ENCODE measurements at regions not wholly inside any gene's neighbourhood (a gene's known extent, or its start where the extent isn't known, plus 50 kb on each side); places are given as distances from the start of the nearest gene placed in this dataset.

DNA sequence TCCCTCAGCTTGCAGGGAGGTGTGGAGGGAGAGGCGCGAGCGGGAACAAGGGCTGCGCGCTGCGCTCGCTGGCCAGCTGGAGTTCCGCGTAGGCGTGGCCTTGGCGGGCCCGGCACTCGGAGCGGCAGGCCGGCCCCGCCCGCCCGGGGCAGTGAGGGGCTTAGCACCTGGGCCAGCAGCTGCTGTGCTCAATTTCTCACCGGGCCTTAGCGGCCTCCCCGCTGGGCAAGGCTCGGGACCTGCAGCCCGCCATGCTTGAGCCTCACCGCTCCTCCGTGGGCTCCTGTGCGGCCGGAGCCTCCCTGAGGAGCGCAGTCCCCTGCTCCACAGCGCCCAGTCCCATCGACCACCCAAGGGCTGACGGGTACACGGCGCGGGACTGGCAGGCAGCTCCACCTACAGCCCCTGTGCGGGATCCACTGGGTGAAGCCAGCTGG, 1516.4 kb downstream of the EFNA5 start:
- no peak overlapping the region for H3K27ac ChIP-seq (ENCODE audit: insufficient read length, low read depth, low read length)
- H3K14ac ChIP-seq (ENCODE audit: insufficient read depth, low read length): no peak overlapping the region
- H2BK5ac ChIP-seq (ENCODE audit: insufficient read length, low read length): no peak overlapping the region
- no peak overlapping the region for H2BK12ac ChIP-seq (ENCODE audit: insufficient read length, low read depth, low read length)
- H3K56ac ChIP-seq (ENCODE audit: insufficient read length, low read depth, low read length): no peak overlapping the region
- no peak overlapping the region for H4K91ac ChIP-seq (ENCODE audit: insufficient read length, low read depth, low read length)
- no peak overlapping the region for H4K8ac ChIP-seq (replicated peaks; ENCODE audit: insufficient read length, low read depth, low read length)
- no peaks in the 10 kb centered on the region for H3K4me1 ChIP-seq (ENCODE audit: insufficient read depth, low read length)
- no peak overlapping the region for H3T11ph ChIP-seq (ENCODE audit: low read length)
- H4K5ac ChIP-seq (ENCODE audit: insufficient read length, low read depth, low read length): no peak overlapping the region
- no peak overlapping the region for H2AK5ac ChIP-seq (ENCODE audit: insufficient read length, low read length)
- peaks cover 0 to 4% of the 10 kb centered on the region in 2 experiments; a peak in 2 of 5 replicates for H3K9me3 Mint-ChIP-seq
- H2AFZ ChIP-seq (ENCODE audit: low read length): no peak overlapping the region
- H3K27ac Mint-ChIP-seq: no peak overlapping the region
- H3K27me3 ChIP-seq (ENCODE audit: insufficient read depth, low read length): no peaks in the 10 kb centered on the region
- no peak overlapping the region for H2BK15ac ChIP-seq (ENCODE audit: low read depth, low read length)
- H3K23ac ChIP-seq (ENCODE audit: insufficient read length, low read depth, low read length): no peak overlapping the region
- H3K4me2 ChIP-seq (ENCODE audit: insufficient read depth, insufficient read length, low read length): no peak overlapping the region
- peaks cover 0 to 6% (median 0%) of the 10 kb centered on the region in 3 experiments; a peak in 3 of 7 replicates for H3K36me3 Mint-ChIP-seq (ENCODE audit: insufficient read depth in 1 of 3, low read depth in 3 of 3)
- H3K4me3 Mint-ChIP-seq: no peak overlapping the region
- no peak overlapping the region for H2BK20ac ChIP-seq (ENCODE audit: low read depth, low read length, poor library complexity, severe bottlenecking)
- no peaks in the 10 kb centered on the region for H3K27me3 Mint-ChIP-seq (ENCODE audit: low read depth)
- no peak overlapping the region for H3K18ac ChIP-seq (ENCODE audit: insufficient read length, low read depth, low read length)
- no peaks in the 10 kb centered on the region for H3K23me2 ChIP-seq (ENCODE audit: insufficient read length, low read depth, low read length, poor library complexity, severe bottlenecking)
- H3K79me1 ChIP-seq (ENCODE audit: insufficient read depth, low read depth, low read length, poor library complexity, severe bottlenecking): no peaks in the 10 kb centered on the region
- no peak overlapping the region for H2BK120ac ChIP-seq (ENCODE audit: low read depth, low read length, poor library complexity, severe bottlenecking)
- H3K4ac ChIP-seq (ENCODE audit: low read depth, low read length): no peak overlapping the region
- DNase-seq: peak; percentile 80
- H3K4me1 Mint-ChIP-seq: peaks cover 4 to 9% of the 10 kb centered on the region in 2 experiments
- H3K9ac ChIP-seq (ENCODE audit: extremely low read depth, insufficient read length, low read length): no peak overlapping the region
- H3K79me2 ChIP-seq (ENCODE audit: insufficient read depth, low read length): no peaks in the 10 kb centered on the region
- no peaks in the 10 kb centered on the region for H3K9me3 ChIP-seq (ENCODE audit: control insufficient read depth, low read depth, low read length)
- no peaks in the 10 kb centered on the region for H4K20me1 ChIP-seq (ENCODE audit: control insufficient read depth, insufficient read depth, insufficient read length)
- no peak for TF ChIP-seq CTCF (conservative IDR thresholded peaks at IDR 0.05)
- WGBS (ENCODE audit: extremely low coverage, insufficient read length, low lambda C conversion rate): no CpG with 5 or more reads among the region's 35 CpGs
